IMR-90 (cell line): ENCODE measurements at regions not wholly inside any gene's neighbourhood (a gene's known extent, or its start where the extent isn't known, plus 50 kb on each side); places are given as distances from the start of the nearest gene placed in this dataset.

ENCODE experiments used
- ATAC-seq: fragments of 200-7000 bp; cut with Tn5 transposase; 2 replicates; pipeline ENCODE4 v1.9.1; 2020; ENCODE audit warnings: low read depth, mild to moderate bottlenecking, moderate library complexity
- BruUV-seq: library from RNA; stranded (reverse); fragments of 400-500 nt; replicated peaks from 2 replicates; lab custom pipeline; 2021; lab: Mats Ljungman, UMichigan
- CTCF ChIA-PET: fragments of 300-600 bp; formaldehyde crosslinking; extraction: SDS; loops from one replicate; lab custom pipeline; 2021; ENCODE audit warnings: antibody characterized with exemption; lab: Yijun Ruan, JAX
- POLR2A ChIA-PET: fragments of 300-600 bp; sonication (Branson Sonifier 250); formaldehyde crosslinking; loops from one replicate; lab custom pipeline; 2022; ENCODE audit warnings: antibody characterized with exemption; ENCODE audit not compliant: unreplicated experiment; lab: Charles Lee
- DNase-seq: peaks from one replicate; pipeline ENCODE4 v3.0.0; 2013
- H2AFZ ChIP-seq: replicated peaks from 2 replicates; pipeline ENCODE3; 2013; ENCODE audit warnings: low read length, mild to moderate bottlenecking; ENCODE audit not compliant: poor library complexity
- H2AK5ac ChIP-seq: 2 replicates; pipeline ENCODE4 v1.6.1; 2013; ENCODE audit warnings: low read depth, low read length, inconsistent platforms
- H2AK9ac ChIP-seq: replicated peaks from 2 replicates; pipeline ENCODE3; 2013; ENCODE audit warnings: mild to moderate bottlenecking, low read depth, low read length, moderate library complexity; ENCODE audit not compliant: poor library complexity
- H2BK120ac ChIP-seq: 2 replicates; pipeline ENCODE4 v1.6.1; 2013; ENCODE audit warnings: low read depth, low read length, inconsistent platforms
- H2BK15ac ChIP-seq: 3 replicates; pipeline ENCODE4 v1.6.1; 2013; ENCODE audit warnings: low read depth, low read length, inconsistent platforms
- H2BK20ac ChIP-seq: 2 replicates; pipeline ENCODE4 v1.6.1; 2013; ENCODE audit warnings: low read depth, mild to moderate bottlenecking, inconsistent platforms, low read length, moderate library complexity
- H2BK5ac ChIP-seq: 2 replicates; pipeline ENCODE4 v1.6.1; 2013; ENCODE audit warnings: mild to moderate bottlenecking, low read depth, low read length, inconsistent platforms; ENCODE audit not compliant: poor library complexity, severe bottlenecking
- H3K14ac ChIP-seq: replicated peaks from 2 replicates; pipeline ENCODE4 v1.6.1; 2013; ENCODE audit warnings: low read depth, low read length, inconsistent platforms
- H3K18ac ChIP-seq: 2 replicates; pipeline ENCODE4 v1.6.1; 2013; ENCODE audit warnings: low read depth, low read length, control low read depth
- H3K23ac ChIP-seq: 2 replicates; pipeline ENCODE4 v1.6.1; 2013; ENCODE audit warnings: low read depth, low read length, inconsistent platforms
- H3K27ac ChIP-seq: 2 replicates; pipeline ENCODE4 v1.5.1; 2013; ENCODE audit warnings: mild to moderate bottlenecking, control low read depth, low read length; ENCODE audit not compliant: insufficient read depth
- H3K27me3 ChIP-seq: 2 replicates; pipeline ENCODE4 v1.6.1; 2013; ENCODE audit warnings: low read length; ENCODE audit not compliant: control insufficient read depth, insufficient read depth
- H3K36me3 ChIP-seq: 2 replicates; pipeline ENCODE4 v1.6.1; 2013; ENCODE audit warnings: low read length, mixed read lengths; ENCODE audit not compliant: control insufficient read depth, insufficient read depth
- H3K4ac ChIP-seq: 2 replicates; pipeline ENCODE4 v1.6.1; 2013; ENCODE audit warnings: low read depth, low read length, inconsistent platforms
- H3K4me1 ChIP-seq: 2 replicates; pipeline ENCODE4 v1.6.1; 2013; ENCODE audit warnings: low read length, mixed read lengths; ENCODE audit not compliant: control insufficient read depth, insufficient read depth
- H3K4me2 ChIP-seq: 2 replicates; pipeline ENCODE4 v1.6.1; 2013; ENCODE audit warnings: low read depth, mild to moderate bottlenecking, control low read depth, low read length, moderate library complexity
- H3K4me3 ChIP-seq: 2 replicates; pipeline ENCODE4 v1.5.1; 2013; ENCODE audit warnings: low read depth, mild to moderate bottlenecking, control low read depth, low read length, moderate library complexity; ENCODE audit not compliant: insufficient read depth
- H3K56ac ChIP-seq: 2 replicates; pipeline ENCODE4 v1.6.1; 2013; ENCODE audit warnings: low read length, inconsistent platforms; ENCODE audit not compliant: insufficient read depth; ENCODE audit errors: extremely low read depth
- H3K79me1 ChIP-seq, 2 experiments: 2 replicates each; pipeline ENCODE4 v1.6.1; 2013; ENCODE audit warnings: low read length in 2 of 2, inconsistent platforms in 1 of 2, low read depth in 1 of 2
- H3K9ac ChIP-seq: 2 replicates; pipeline ENCODE4 v1.6.1; 2013; ENCODE audit warnings: low read depth, low read length, control low read depth
- H3K9me1 ChIP-seq: 2 replicates; pipeline ENCODE4 v1.6.1; 2013; ENCODE audit warnings: low read length, inconsistent platforms; ENCODE audit not compliant: insufficient read depth
- H3K9me3 ChIP-seq: 2 replicates; pipeline ENCODE4 v1.6.1; 2013; ENCODE audit warnings: low read length; ENCODE audit not compliant: control insufficient read depth, insufficient read depth
- H4K20me1 ChIP-seq: 2 replicates; pipeline ENCODE4 v1.6.1; 2013; ENCODE audit warnings: low read length, inconsistent platforms; ENCODE audit not compliant: insufficient read depth
- H4K5ac ChIP-seq: 2 replicates; pipeline ENCODE4 v1.6.1; 2013; ENCODE audit warnings: mild to moderate bottlenecking, low read depth, low read length, control low read depth
- H4K8ac ChIP-seq, 2 experiments: 2 replicates each; pipeline ENCODE4 v1.6.1; 2013; ENCODE audit warnings: low read depth in 2 of 2, low read length in 2 of 2, control low read depth in 1 of 2, inconsistent platforms in 1 of 2
- H4K91ac ChIP-seq: 2 replicates; pipeline ENCODE4 v1.6.1; 2013; ENCODE audit warnings: low read depth, low read length, inconsistent platforms; ENCODE audit not compliant: insufficient read depth
- BHLHE40 ChIP-seq: fragments of 150-350 bp; IDR thresholded peaks from 2 replicates; pipeline ENCODE4 v1.6.1; 2016; ENCODE audit warnings: mild to moderate bottlenecking, low read depth, low read length
- CEBPB ChIP-seq: IDR thresholded peaks from 2 replicates; pipeline ENCODE4 v1.6.1; 2012; ENCODE audit warnings: low read depth, low read length, improper control_type of control experiment
- CHD1 ChIP-seq: IDR thresholded peaks from 2 replicates; pipeline ENCODE4 v1.6.1; 2012; ENCODE audit warnings: low read depth, low read length, improper control_type of control experiment
- CTCF ChIP-seq: conservative IDR thresholded peaks from 2 replicates; pipeline ENCODE4 v1.5.1; 2012; ENCODE audit warnings: mild to moderate bottlenecking, low read depth, low read length, improper control_type of control experiment
- ELK1 ChIP-seq: fragments of 150-350 bp; IDR thresholded peaks from 2 replicates; pipeline ENCODE4 v1.6.1; 2016; ENCODE audit warnings: low read depth, mild to moderate bottlenecking, low read length, moderate library complexity, borderline replicate concordance
- FOS ChIP-seq: fragments of 150-350 bp; IDR thresholded peaks from 2 replicates; pipeline ENCODE4 v1.6.1; 2016; ENCODE audit warnings: low read depth, low read length
- MAFK ChIP-seq: IDR thresholded peaks from 2 replicates; pipeline ENCODE4 v1.6.1; 2012; ENCODE audit warnings: low read depth, low read length, improper control_type of control experiment
- MAZ ChIP-seq: IDR thresholded peaks from 2 replicates; pipeline ENCODE4 v1.6.1; 2012; ENCODE audit warnings: low read depth, mild to moderate bottlenecking, low read length, improper control_type of control experiment, moderate library complexity, borderline replicate concordance
- MXI1 ChIP-seq: IDR thresholded peaks from 2 replicates; pipeline ENCODE4 v1.6.1; 2012; ENCODE audit warnings: low read depth, mild to moderate bottlenecking, low read length, moderate library complexity, borderline replicate concordance
- NFE2L2 ChIP-seq: fragments of 150-350 bp; IDR thresholded peaks from 2 replicates; pipeline ENCODE4 v1.6.1; 2016; ENCODE audit warnings: low read depth, mild to moderate bottlenecking, low read length
- POLR2A ChIP-seq: IDR thresholded peaks from 2 replicates; pipeline ENCODE4 v1.6.1; 2012; ENCODE audit warnings: mild to moderate bottlenecking, low read depth, low read length
- RAD21 ChIP-seq: IDR thresholded peaks from 2 replicates; pipeline ENCODE4 v1.6.1; 2012; ENCODE audit warnings: low read length, improper control_type of control experiment
- RCOR1 ChIP-seq: IDR thresholded peaks from 2 replicates; pipeline ENCODE4 v1.6.1; 2012; ENCODE audit warnings: mild to moderate bottlenecking, low read length, improper control_type of control experiment; ENCODE audit not compliant: insufficient replicate concordance
- RFX5 ChIP-seq: IDR thresholded peaks from 2 replicates; pipeline ENCODE4 v1.8.0; 2012; ENCODE audit warnings: low read depth, mild to moderate bottlenecking, low read length, moderate library complexity
- SMC3 ChIP-seq: fragments of 150-350 bp; IDR thresholded peaks from 2 replicates; pipeline ENCODE4 v1.6.1; 2016; ENCODE audit warnings: low read depth, mild to moderate bottlenecking, antibody characterized with exemption, low read length, moderate library complexity
- WGBS, 2 experiments: methylation state at CpG; one replicate each; pipeline versions ENCODE4 v1.1.5 to v1.1.7; 2013; ENCODE audit warnings: missing lambda C conversion rate in 2 of 2; ENCODE audit not compliant: insufficient read length in 1 of 2; ENCODE audit errors: extremely low coverage in 2 of 2; 5-methylcytosine and 5-hydroxymethylcytosine counted together
- dilution Hi-C: fragments of 300-500 bp; cut with HindIII; formaldehyde crosslinking; loops from one replicate; pipeline ENCODE4 v1.14.3; 2018; ENCODE audit warnings: low sequenced_read_pairs; ENCODE audit not compliant: unreplicated experiment
- in situ Hi-C: fragments of 300-500 bp; cut with MboI; formaldehyde crosslinking; loops from 3 replicates; pipeline ENCODE4 v1.14.3; 2019; ENCODE audit warnings: low sequenced_read_pairs, inconsistent platforms, mixed read lengths
- intact Hi-C: fragments of 100-400 bp; cut with micrococcal nuclease; formaldehyde crosslinking; loops from 2 replicates; pipeline ENCODE4 v1.10.0; 2022
- TF ChIP-seq, protein P1 (sequence below): fragments of 150-350 bp; IDR thresholded peaks from 2 replicates; pipeline ENCODE4 v1.6.1; 2017; ENCODE audit warnings: mild to moderate bottlenecking, antibody characterized with exemption, low read length, low read depth

- Histone ChIP-seq H2AK5ac (no peak overlapping the region), H3K4ac (no peak overlapping the region), H3K9me3 (peaks cover 5% of the 10 kb centered on the region; the same call in 1 of the 2 replicates), H3K23ac (no peak overlapping the region), H3K36me3 (no peaks in the 10 kb centered on the region), H3K18ac (no peak overlapping the region), H2BK20ac (no peak overlapping the region), H3K27me3 (peaks cover 27% of the 10 kb centered on the region), H4K5ac (no peak overlapping the region), H3K56ac (no peak overlapping the region), H3K79me1 (no peaks in the 10 kb centered on the region), H2BK15ac (no peak overlapping the region), H3K27ac (no peak overlapping the region), H3K14ac (no peak overlapping the region), H3K4me1 (no peaks in the 10 kb centered on the region), H2AFZ (no peak overlapping the region), H4K20me1 (no peaks in the 10 kb centered on the region), H2BK5ac (no peak overlapping the region), H3K4me2 (no peak overlapping the region), H3K9me1 (no peaks in the 10 kb centered on the region), H2AK9ac (no peak overlapping the region), H4K91ac (no peak overlapping the region), H2BK120ac (no peak overlapping the region), H4K8ac (no peak overlapping the region), H3K9ac (no peak overlapping the region), H3K4me3 (no peak overlapping the region)
- WGBS, 2 experiments, result no CpG with 5 or more reads among the region's 2 CpGs
- ChIA-PET POLR2A (no interaction called here), CTCF (no interaction called here)
- DNase-seq, result no peak
- ATAC-seq, result no peak
- in situ Hi-C loops (no loop called here), dilution Hi-C loops (no loop called here), intact Hi-C loops (no loop called here)
- BruUV-seq, result no TSS peak
- TF ChIP-seq RFX5 (no peak), BHLHE40 (no peak), FOS (no peak), POLR2A (no peak), MAFK (no peak), MXI1 (no peak), CHD1 (no peak), MAZ (no peak), CTCF (no peak), RCOR1 (no peak), ELK1 (no peak), SMC3 (no peak), CEBPB (no peak), NFE2L2 (no peak), RAD21 (no peak)
- TF ChIP-seq, protein P1, sequence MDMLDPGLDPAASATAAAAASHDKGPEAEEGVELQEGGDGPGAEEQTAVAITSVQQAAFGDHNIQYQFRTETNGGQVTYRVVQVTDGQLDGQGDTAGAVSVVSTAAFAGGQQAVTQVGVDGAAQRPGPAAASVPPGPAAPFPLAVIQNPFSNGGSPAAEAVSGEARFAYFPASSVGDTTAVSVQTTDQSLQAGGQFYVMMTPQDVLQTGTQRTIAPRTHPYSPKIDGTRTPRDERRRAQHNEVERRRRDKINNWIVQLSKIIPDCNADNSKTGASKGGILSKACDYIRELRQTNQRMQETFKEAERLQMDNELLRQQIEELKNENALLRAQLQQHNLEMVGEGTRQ, result no peak
These were observed 51.4 kb upstream of the NEK6 start for GRCh38 chr9:124206391-124206790.
